GM18951 (cell line): ENCODE measurements at regions not wholly inside any gene's neighbourhood (a gene's known extent, or its start where the extent isn't known, plus 50 kb on each side); places are given as distances from the start of the nearest gene placed in this dataset.

Experiments
- POLR2A ChIP-seq: IDR thresholded peaks from 4 replicates; pipeline ENCODE4 v1.6.1; 2011; ENCODE audit warnings: mild to moderate bottlenecking; ENCODE audit not compliant: insufficient read length, insufficient read depth; ENCODE audit errors: extremely low read depth
- in situ Hi-C: fragments of 300-500 bp; cut with MboI; formaldehyde crosslinking; loops from one replicate; pipeline ENCODE4 v1.12.0; 2022; ENCODE audit warnings: low sequenced_read_pairs, mixed read lengths, inconsistent platforms; ENCODE audit not compliant: unreplicated experiment

DNA sequence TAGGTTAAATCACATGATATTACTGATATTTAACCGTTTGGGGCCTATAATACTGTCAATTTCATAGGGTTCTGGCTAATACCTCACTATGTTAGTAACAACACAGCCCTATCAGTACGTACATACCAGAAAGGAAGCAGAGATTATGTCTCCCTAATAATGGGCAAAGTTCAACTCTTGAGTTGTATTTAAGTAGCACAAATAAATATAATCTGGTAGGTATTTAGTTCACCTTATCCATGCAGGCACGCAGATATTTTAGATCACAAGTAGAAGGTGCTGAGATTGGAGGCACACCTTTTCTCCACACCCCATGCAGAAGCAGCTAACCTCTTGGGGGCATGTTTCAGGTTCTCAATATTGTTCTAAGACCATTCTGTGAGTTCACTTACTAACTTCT, 118.9 kb downstream of the IRS1 start:
- no peak for TF ChIP-seq POLR2A
- in situ Hi-C loops, result no loop called here

- no peak for TF ChIP-seq POLR2A
- in situ Hi-C loops, result no loop called here
Observed at GRCh38 chr2:226679389-226680065, 120.1 kb downstream of the IRS1 start.

GRCh38 chr2:226678422-226678821, 121.2 kb downstream of the IRS1 start:
- in situ Hi-C loops, result no loop called here
- TF ChIP-seq POLR2A, result no peak

- no peak for TF ChIP-seq POLR2A
- in situ Hi-C loops, result no loop called here
Observed at GRCh38 chr2:226677080-226677479, 122.5 kb downstream of the IRS1 start.

DNA sequence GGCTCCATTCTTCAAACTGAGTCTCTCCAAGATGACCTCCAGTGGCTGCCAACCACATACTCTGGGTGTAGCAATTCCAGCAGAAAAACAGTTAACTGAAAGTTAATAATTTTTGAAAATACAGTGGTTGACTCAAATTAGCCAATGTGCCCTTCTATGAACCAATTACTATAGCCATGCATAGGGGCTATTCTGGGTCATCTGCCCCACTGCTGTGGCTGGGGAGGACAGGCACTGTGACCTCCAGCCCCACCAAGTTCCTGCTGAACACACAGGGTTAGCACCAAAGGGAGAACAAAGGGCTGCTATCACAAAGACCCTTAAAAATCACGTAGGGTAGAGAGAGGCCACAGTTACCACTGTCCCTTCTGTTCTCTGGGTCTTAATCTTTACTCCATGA, 123.0 kb downstream of the IRS1 start:
- in situ Hi-C loops, result no loop called here
- no peak for TF ChIP-seq POLR2A

- in situ Hi-C loops, result no loop called here
- no peak for TF ChIP-seq POLR2A
Observed at GRCh38 chr2:226674123-226674522, 125.5 kb downstream of the IRS1 start.

DNA sequence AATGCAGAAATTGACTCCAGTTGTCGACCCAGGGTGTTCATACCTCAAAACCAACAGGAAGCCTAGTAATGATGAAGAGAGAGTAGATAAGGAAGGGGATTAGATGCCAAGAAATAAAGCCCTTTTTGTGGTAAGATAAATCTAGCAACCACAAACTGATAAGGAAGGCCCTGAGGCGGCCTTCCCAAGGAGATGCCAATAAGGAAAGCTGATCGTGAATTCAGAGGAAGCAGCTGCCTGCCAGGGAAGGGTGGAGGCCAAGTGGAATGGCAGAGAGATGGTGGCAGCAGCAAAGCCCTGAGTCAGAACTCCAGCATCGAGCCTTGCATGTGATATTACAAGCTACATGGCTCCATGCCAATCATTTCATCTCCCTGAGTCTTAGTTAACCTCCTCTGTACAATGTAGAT, 126.3 kb downstream of the IRS1 start:
- no peak for TF ChIP-seq POLR2A
- in situ Hi-C loops, result no loop called here

DNA sequence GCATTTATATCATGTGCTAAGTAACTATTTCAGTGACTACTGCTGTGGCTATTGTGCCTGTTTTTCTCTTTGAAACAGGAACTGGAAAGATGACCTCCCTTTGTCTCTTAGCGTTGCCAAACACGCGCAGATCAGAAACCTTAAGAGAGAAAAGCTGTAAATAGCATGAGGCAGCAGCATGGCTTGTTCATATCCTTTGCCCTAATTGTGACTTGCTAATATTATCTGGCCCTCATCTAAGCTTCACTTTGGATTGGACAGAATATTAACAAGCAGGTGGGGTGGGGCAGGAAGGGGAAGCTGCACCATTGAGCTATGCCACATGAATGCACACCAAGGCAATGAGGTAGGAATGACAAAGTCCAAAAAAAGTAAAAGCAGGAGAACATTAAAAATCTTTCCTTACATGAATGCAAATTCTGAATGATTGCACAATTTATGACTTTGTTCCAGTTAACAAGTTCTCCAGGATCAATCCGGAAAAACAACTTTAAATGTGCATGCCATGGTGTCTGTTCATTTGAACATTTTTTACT, 128.4 kb downstream of the IRS1 start:
- in situ Hi-C loops, result no loop called here
- TF ChIP-seq POLR2A, result no peak

- in situ Hi-C loops, result no loop called here
- TF ChIP-seq POLR2A, result no peak
Observed at GRCh38 chr2:226669905-226670304, 129.7 kb downstream of the IRS1 start.

DNA sequence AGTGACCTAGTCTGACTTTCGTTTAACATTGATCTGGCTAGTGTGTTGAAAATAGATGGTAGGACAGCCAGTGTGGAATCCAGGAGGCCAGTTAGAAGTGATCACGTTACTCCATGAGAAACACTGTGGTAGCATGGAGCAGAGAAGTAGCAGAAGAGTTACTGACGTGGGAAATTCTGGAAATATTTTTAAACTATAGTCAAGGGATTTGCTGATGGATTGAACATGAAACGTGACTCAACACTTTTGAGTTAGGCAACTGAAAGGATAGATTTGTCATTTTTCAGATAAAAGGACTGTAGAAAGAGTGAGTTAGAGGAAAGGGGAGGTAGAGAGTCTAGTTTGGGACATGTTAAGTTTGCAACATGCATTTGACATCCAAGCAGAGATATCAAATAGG, 130.4 kb downstream of the IRS1 start:
- TF ChIP-seq POLR2A, result no peak
- in situ Hi-C loops, result no loop called here

- TF ChIP-seq POLR2A, result no peak
- in situ Hi-C loops, result no loop called here
Observed at GRCh38 chr2:226667736-226668135, 131.9 kb downstream of the IRS1 start.

- no peak for TF ChIP-seq POLR2A
- in situ Hi-C loops, result no loop called here
Observed at GRCh38 chr2:226665306-226665831, 134.3 kb downstream of the IRS1 start.

DNA sequence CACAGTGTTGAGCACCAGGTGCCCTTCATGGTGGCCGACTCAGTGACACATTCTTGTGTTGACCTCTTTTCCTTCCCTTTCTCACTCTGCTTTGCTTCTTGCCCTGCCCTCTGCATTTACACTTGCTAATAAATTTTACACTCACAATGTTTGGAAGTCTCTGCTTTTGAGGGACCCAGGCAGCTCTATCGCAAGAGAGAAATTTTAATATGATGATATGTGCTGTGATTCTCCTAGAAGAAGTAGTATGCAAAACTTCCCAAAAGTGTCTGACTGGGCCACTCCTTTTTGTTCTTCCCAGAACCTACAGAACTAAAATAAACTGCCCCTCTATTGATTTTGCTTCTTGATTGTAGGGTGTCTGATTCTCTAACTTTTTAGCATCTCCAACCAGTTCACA, 135.0 kb downstream of the IRS1 start:
- in situ Hi-C loops, result no loop called here
- TF ChIP-seq POLR2A, result no peak

DNA sequence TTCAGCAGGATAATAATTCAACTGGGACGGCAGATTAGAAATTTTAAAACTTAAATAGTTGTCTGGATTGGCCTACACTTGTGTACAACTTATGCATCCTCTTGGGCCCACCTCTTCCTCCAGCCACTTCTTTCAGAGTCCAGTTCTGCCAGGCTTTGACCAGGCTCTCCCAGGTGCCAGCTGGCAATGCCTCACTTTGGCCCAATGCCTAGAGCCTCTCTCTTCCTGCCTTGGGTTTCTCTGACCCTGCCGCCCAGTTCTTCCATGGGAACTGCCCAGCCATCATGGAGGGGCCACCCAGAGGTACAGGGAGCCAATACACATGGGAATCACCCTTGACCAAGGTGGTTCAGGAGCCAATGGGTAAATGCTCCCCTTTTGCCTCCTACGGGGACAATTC, 135.5 kb downstream of the IRS1 start:
- in situ Hi-C loops, result no loop called here
- TF ChIP-seq POLR2A, result no peak
